Spleen (tissue), 11 donors: ENCODE measurements at regions not wholly inside any gene's neighbourhood (a gene's known extent, or its start where the extent isn't known, plus 50 kb on each side); places are given as distances from the start of the nearest gene placed in this dataset.

Source experiments
- DNase-seq: peaks from one replicate; pipeline ENCODE4 v3.0.0-alpha.2; 2020
- H3K27ac ChIP-seq, 8 donors: fragments of 200-600 bp; sonication (generic) in 7 of 8; 1 replicate in 4 of 8; 2 replicates in 4 of 8; pipeline versions ENCODE4 v1.5.0 to v1.8.0; 2016 to 2021; ENCODE audit warnings: inconsistent platforms in 4 of 8, mild to moderate bottlenecking in 4 of 8, moderate library complexity in 1 of 8
- H3K27me3 ChIP-seq, 7 donors: fragments of 200-600 bp; sonication (generic) in 6 of 7; replicated peaks in 1 of 7; 1 replicate in 4 of 7; 2 replicates in 3 of 7; pipeline versions ENCODE4 v1.5.0 to v1.8.0; 2016 to 2021; ENCODE audit warnings: inconsistent platforms in 3 of 7, mild to moderate bottlenecking in 1 of 7
- H3K36me3 ChIP-seq, 6 donors: fragments of 200-600 bp; sonication (generic) in 5 of 6; 1 replicate in 4 of 6; 2 replicates in 2 of 6; pipeline versions ENCODE4 v1.5.0 to v1.8.0; 2016 to 2021; ENCODE audit warnings: inconsistent platforms in 2 of 6
- H3K4me1 ChIP-seq, 6 donors: fragments of 200-600 bp; sonication (generic) in 5 of 6; 1 replicate in 3 of 6; 2 replicates in 3 of 6; pipeline versions ENCODE4 v1.5.0 to v1.8.0; 2016 to 2021; ENCODE audit warnings: inconsistent platforms in 3 of 6
- H3K4me3 ChIP-seq, 8 donors: fragments of 200-600 bp; sonication (generic) in 7 of 8; 1 replicate in 4 of 8; 2 replicates in 4 of 8; pipeline versions ENCODE4 v1.5.0 to v1.8.0; 2016 to 2021; ENCODE audit warnings: inconsistent platforms in 4 of 8, mild to moderate bottlenecking in 4 of 8, moderate library complexity in 2 of 8
- H3K9me3 ChIP-seq, 8 donors: fragments of 200-600 bp; sonication (generic) in 7 of 8; 1 replicate in 4 of 8; 2 replicates in 4 of 8; pipeline versions ENCODE4 v1.5.0 to v1.8.0; 2016 to 2021; ENCODE audit warnings: inconsistent platforms in 4 of 8
- CTCF ChIP-seq, 11 experiments: fragments of 200-600 bp in 7 of 11; fragments of 450-650 bp in 4 of 11; sonication (generic) in 4 of 11; IDR thresholded peaks in 8 of 11; conservative IDR thresholded peaks in 3 of 11; 1 replicate in 7 of 11; 2 replicates in 4 of 11; pipeline versions ENCODE4 v1.4.0 to v1.8.0; 2016 to 2021; ENCODE audit warnings: antibody characterized with exemption in 11 of 11, inconsistent platforms in 4 of 11, mild to moderate bottlenecking in 1 of 11
- POLR2A ChIP-seq, 3 donors: fragments of 450-650 bp; IDR thresholded peaks; one replicate each; pipeline ENCODE4 v1.5.1; 2017; ENCODE audit warnings: antibody characterized with exemption in 3 of 3, mild to moderate bottlenecking in 1 of 3
- POLR2AphosphoS5 ChIP-seq, 3 donors: sonication (generic); formaldehyde crosslinking; IDR thresholded peaks; one replicate each; pipeline ENCODE4 v1.5.1; 2017; ENCODE audit warnings: antibody characterized with exemption in 3 of 3
- WGBS, 5 donors: extraction: QIAGEN DNeasy Blood & Tissue Kit in 3 of 5; methylation state at CpG; one replicate each; pipeline versions ENCODE4 v1.1.5 to v1.1.7; 2013 to 2018; 5-methylcytosine and 5-hydroxymethylcytosine counted together
- intact Hi-C: fragments of 100-400 bp; cut with DNase I; formaldehyde crosslinking; loops from one replicate; pipeline ENCODE4 v1.15.0; 2023; ENCODE audit warnings: low total_unique reads
- donor health status: healthy with polysubstance abuse.
- donor health status: DM: no; HTN: no; CAD: no; lungs with moderate emphysema.
- donor health status: DM: no; HTN: no; CAD: no.
- donor health status: Bipolar disorder and iron deficiency.
- donor health status: healthy.
- donor health status: DM: no; HTN: no; CAD: no.
- donor health status: DM: yes; HTN: yes; CAD: no.

- no peak overlapping the region for H3K27ac ChIP-seq
- no peak for DNase-seq
- H3K4me3 ChIP-seq: no peak overlapping the region
- no peaks in the 10 kb centered on the region for H3K36me3 ChIP-seq
- no peaks in the 10 kb centered on the region for H3K9me3 ChIP-seq
- no peaks in the 10 kb centered on the region for H3K27me3 ChIP-seq
- intact Hi-C loops: no loop called here
- TF ChIP-seq POLR2A (IDR thresholded peaks at IDR 0.05) (no peak), CTCF (IDR thresholded peaks at IDR 0.05 in 8 of 11, conservative IDR thresholded peaks at IDR 0.05 in 3 of 11) (no peak), POLR2AphosphoS5 (IDR thresholded peaks at IDR 0.05) (no peak)
- WGBS, 5 donors: 62 to 76% (median 73%) methylated on average over 1 of the region's 1 CpG
- no peaks in the 10 kb centered on the region for H3K4me1 ChIP-seq
These were observed 199.3 kb upstream of the GOLIM4 start for GRCh38 chr3:168295027-168295426.

GRCh38 chr3:168292296-168292695 lies 196.6 kb upstream of the GOLIM4 start:
- no peaks in the 10 kb centered on the region for H3K36me3 ChIP-seq
- TF ChIP-seq CTCF (IDR thresholded peaks at IDR 0.05 in 8 of 11, conservative IDR thresholded peaks at IDR 0.05 in 3 of 11): no peak
- TF ChIP-seq POLR2A (IDR thresholded peaks at IDR 0.05): no peak
- no peak for TF ChIP-seq POLR2AphosphoS5 (IDR thresholded peaks at IDR 0.05)
- H3K9me3 ChIP-seq: no peaks in the 10 kb centered on the region
- H3K4me1 ChIP-seq: no peaks in the 10 kb centered on the region
- intact Hi-C loops: no loop called here
- DNase-seq: no peak
- no peak overlapping the region for H3K4me3 ChIP-seq
- H3K27me3 ChIP-seq: no peaks in the 10 kb centered on the region
- no peak overlapping the region for H3K27ac ChIP-seq

- no peak for DNase-seq
- H3K27ac ChIP-seq: no peak overlapping the region
- no peak for TF ChIP-seq CTCF (IDR thresholded peaks at IDR 0.05 in 8 of 11, conservative IDR thresholded peaks at IDR 0.05 in 3 of 11)
- TF ChIP-seq POLR2A (IDR thresholded peaks at IDR 0.05): no peak
- no peaks in the 10 kb centered on the region for H3K36me3 ChIP-seq
- WGBS, 5 donors: 73 to 83% (median 78%) methylated on average over 4 of the region's 4 CpGs
- no peaks in the 10 kb centered on the region for H3K27me3 ChIP-seq
- H3K9me3 ChIP-seq: no peaks in the 10 kb centered on the region
- intact Hi-C loops: no loop called here
- no peaks in the 10 kb centered on the region for H3K4me1 ChIP-seq
- H3K4me3 ChIP-seq: no peak overlapping the region
These were observed 193.8 kb upstream of the GOLIM4 start for GRCh38 chr3:168289471-168290008.

- no peak for TF ChIP-seq CTCF (IDR thresholded peaks at IDR 0.05 in 8 of 11, conservative IDR thresholded peaks at IDR 0.05 in 3 of 11)
- no peak for TF ChIP-seq POLR2A (IDR thresholded peaks at IDR 0.05)
- TF ChIP-seq POLR2AphosphoS5 (IDR thresholded peaks at IDR 0.05): no peak
- no peak overlapping the region for H3K4me3 ChIP-seq
- intact Hi-C loops: no loop called here
- H3K4me1 ChIP-seq: no peaks in the 10 kb centered on the region
- WGBS, 5 donors: 80 to 90% (median 88%) methylated on average over 5 of the region's 5 CpGs
- no peak overlapping the region for H3K27ac ChIP-seq
- H3K9me3 ChIP-seq: no peaks in the 10 kb centered on the region
- no peaks in the 10 kb centered on the region for H3K27me3 ChIP-seq
- no peaks in the 10 kb centered on the region for H3K36me3 ChIP-seq
- DNase-seq: no peak
These were observed 193.0 kb upstream of the GOLIM4 start for GRCh38 chr3:168288511-168289401.
